Activated CD4-positive, alpha-beta memory T cell treated with anti-CD3 and anti-CD28 coated beads, Interleukin-2, amount 10 ng/mL, durations not matched to agents 7 days and 5 days (primary cell): ENCODE measurements at regions not wholly inside any gene's neighbourhood (a gene's known extent, or its start where the extent isn't known, plus 50 kb on each side); places are given as distances from the start of the nearest gene placed in this dataset.

Experiments used
- CTCF ChIA-PET: fragments of 350-600 bp; sonication (Branson Sonifier 250); formaldehyde crosslinking; loops from one replicate; lab custom pipeline; 2021; ENCODE audit warnings: antibody characterized with exemption, inconsistent platforms; lab: Charles Lee
- POLR2A ChIA-PET: fragments of 350-600 bp; sonication (Branson Sonifier 250); formaldehyde crosslinking; loops from one replicate; lab custom pipeline; 2021; ENCODE audit warnings: antibody characterized with exemption; lab: Charles Lee
- DNase-seq: peaks from one replicate; pipeline ENCODE4 v3.0.0-alpha.2; 2020
- H3K27ac Mint-ChIP-seq: one replicate; pipeline ENCODE4 v1.8.0; 2021; ENCODE audit warnings: mild to moderate bottlenecking, mixed read lengths
- H3K27me3 Mint-ChIP-seq: one replicate; pipeline ENCODE4 v1.8.0; 2021; ENCODE audit warnings: mixed read lengths
- H3K36me3 Mint-ChIP-seq: one replicate; pipeline ENCODE4 v1.8.0; 2021; ENCODE audit warnings: low read depth, mixed read lengths
- H3K4me1 Mint-ChIP-seq: one replicate; pipeline ENCODE4 v1.8.0; 2021; ENCODE audit warnings: mixed read lengths
- H3K4me3 Mint-ChIP-seq: one replicate; pipeline ENCODE4 v1.8.0; 2021; ENCODE audit warnings: mild to moderate bottlenecking, mixed read lengths
- H3K9me3 Mint-ChIP-seq: one replicate; pipeline ENCODE4 v1.8.0; 2021; ENCODE audit warnings: mixed read lengths

DNA sequence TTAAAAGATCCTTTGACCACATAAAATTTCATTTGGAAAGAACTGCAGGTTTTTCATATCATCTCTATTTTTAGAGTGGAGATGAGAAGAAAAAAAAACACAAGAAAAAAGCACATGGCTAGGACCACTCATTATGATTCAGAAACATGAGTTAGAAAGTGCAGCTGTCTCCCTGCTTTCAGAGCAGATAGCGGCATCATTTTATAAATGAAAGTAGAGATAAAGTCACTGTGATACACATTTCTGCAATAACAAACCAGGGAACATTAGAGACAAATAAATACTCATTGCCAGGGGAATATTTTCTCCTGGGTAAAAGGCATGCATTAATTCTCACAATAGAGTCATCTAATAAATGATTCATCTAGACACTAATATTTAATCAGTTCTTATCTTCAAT is 87.5 kb upstream of the PLPPR4 start:
- POLR2A ChIA-PET, result no interaction called here
- Mint-ChIP-seq H3K4me3 (no peak overlapping the region), H3K4me1 (no peaks in the 10 kb centered on the region), H3K27me3 (peaks cover 6% of the 10 kb centered on the region), H3K9me3 (no peaks in the 10 kb centered on the region), H3K27ac (no peak overlapping the region), H3K36me3 (no peaks in the 10 kb centered on the region)
- no peak for DNase-seq
- CTCF ChIA-PET, result no interaction called here

DNA sequence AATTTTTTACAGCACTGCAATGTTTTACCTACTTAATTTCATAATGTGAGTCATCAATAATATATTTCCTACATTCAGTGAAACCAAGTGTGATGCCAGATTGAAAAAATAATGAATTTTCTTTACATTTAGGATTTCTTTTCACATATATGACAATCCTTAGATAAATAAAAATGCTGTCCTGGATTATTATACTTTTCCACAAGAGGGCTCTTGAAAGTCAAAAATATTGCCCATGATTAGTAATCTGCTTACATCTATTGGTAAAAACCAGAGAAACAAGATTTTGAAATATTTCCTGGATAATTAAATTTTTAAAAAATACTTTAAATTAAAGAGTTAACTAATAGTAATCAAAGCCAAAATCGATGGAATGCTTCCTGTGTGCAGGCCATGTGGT is 86.8 kb upstream of the PLPPR4 start:
- no peak overlapping the region for H3K4me3 Mint-ChIP-seq
- no peaks in the 10 kb centered on the region for H3K4me1 Mint-ChIP-seq
- H3K27me3 Mint-ChIP-seq, result peaks cover 3% of the 10 kb centered on the region
- POLR2A ChIA-PET, result no interaction called here
- no peak for DNase-seq
- H3K27ac Mint-ChIP-seq, result no peak overlapping the region
- H3K9me3 Mint-ChIP-seq, result no peaks in the 10 kb centered on the region
- CTCF ChIA-PET, result interaction anchor here (0.8 kb wide), 1 partner anchor 532 kb away, joined by 3 read pairs; no protein-coding TSS in a partner anchor
- no peaks in the 10 kb centered on the region for H3K36me3 Mint-ChIP-seq

DNA sequence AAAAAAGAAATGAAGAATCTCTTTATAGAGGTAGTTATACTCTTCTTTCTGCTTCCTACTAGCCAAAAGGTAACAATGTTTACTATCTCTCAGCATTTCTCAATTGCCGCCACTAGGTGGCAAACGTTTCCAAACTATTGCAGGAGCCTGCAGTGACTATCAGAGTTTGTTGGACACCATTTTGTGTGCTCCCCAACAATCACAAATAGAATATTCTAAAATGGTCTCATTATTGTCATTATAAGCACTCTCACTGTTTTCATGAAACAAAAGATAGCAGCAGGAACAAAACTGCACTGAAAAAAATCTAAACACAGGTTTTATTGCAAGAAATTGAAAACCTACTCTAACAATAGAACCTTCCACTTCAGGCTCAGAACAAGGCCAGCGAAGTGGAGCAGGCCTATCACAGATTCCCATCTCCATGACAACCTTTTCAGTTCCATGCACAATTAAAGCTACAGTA is 83.9 kb upstream of the PLPPR4 start:
- Mint-ChIP-seq H3K27me3 (peaks cover 3% of the 10 kb centered on the region), H3K4me3 (no peak overlapping the region), H3K4me1 (no peaks in the 10 kb centered on the region), H3K9me3 (no peaks in the 10 kb centered on the region), H3K36me3 (no peaks in the 10 kb centered on the region), H3K27ac (no peak overlapping the region)
- peak; percentile 71 for DNase-seq
- ChIA-PET POLR2A (no interaction called here), CTCF (interaction anchor here (1.2 to 3.5 kb wide), 5 partner anchors 146 to 526 kb away, joined by 3 to 18 read pairs (median 7); no protein-coding TSS in a partner anchor)

DNA sequence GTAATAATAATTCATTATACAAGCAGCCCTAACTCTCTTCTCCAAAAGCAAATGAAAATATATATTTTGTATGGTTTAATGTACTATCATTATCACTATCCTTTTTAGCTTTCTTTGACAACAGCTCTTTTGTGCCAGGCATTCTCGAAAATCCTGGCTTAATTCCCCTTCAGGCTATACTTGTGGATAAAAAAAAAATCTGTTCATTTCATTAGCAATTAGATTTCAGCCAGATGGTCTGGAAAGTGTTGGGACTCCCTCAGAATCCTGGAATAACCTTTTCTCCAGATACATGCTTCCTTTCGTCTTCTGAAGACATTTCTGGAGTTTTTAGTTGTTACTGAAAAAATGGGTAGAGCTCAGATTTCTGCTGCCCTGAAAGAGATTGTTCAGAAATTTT is 83.4 kb upstream of the PLPPR4 start:
- CTCF ChIA-PET, result interaction anchor here (1.2 to 3.5 kb wide), 5 partner anchors 145 to 525 kb away, joined by 3 to 18 read pairs (median 7); no protein-coding TSS in a partner anchor
- no peak overlapping the region for H3K4me3 Mint-ChIP-seq
- H3K27me3 Mint-ChIP-seq, result peaks cover 3% of the 10 kb centered on the region
- H3K4me1 Mint-ChIP-seq, result no peaks in the 10 kb centered on the region
- H3K27ac Mint-ChIP-seq, result no peak overlapping the region
- POLR2A ChIA-PET, result no interaction called here
- no peaks in the 10 kb centered on the region for H3K36me3 Mint-ChIP-seq
- no peaks in the 10 kb centered on the region for H3K9me3 Mint-ChIP-seq
- no peak for DNase-seq

DNA sequence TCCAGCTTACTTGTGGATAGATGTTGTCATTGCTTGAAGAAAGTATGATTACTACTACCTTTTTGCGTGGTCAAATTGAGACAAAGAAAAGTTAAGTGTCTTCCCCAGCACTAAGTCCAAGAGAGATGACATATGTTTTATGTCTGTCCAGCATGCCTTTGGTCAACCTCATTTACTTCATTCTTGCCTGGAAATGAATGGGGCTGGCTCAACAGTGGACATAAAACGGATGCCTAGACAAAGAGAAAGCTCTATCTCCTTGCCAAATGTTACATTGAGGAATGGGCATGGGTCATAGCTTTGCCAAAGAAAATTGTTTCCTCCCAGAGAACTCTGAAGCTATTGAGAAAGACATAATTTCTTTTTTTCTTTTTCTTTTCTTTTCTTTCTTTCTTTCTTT is 82.4 kb upstream of the PLPPR4 start:
- peaks cover 3% of the 10 kb centered on the region for H3K27me3 Mint-ChIP-seq
- ChIA-PET POLR2A (no interaction called here), CTCF (interaction anchor here (1.1 to 3.5 kb wide), 3 partner anchors 299 to 524 kb away, joined by 3 to 18 read pairs (median 5); no protein-coding TSS in a partner anchor)

DNA sequence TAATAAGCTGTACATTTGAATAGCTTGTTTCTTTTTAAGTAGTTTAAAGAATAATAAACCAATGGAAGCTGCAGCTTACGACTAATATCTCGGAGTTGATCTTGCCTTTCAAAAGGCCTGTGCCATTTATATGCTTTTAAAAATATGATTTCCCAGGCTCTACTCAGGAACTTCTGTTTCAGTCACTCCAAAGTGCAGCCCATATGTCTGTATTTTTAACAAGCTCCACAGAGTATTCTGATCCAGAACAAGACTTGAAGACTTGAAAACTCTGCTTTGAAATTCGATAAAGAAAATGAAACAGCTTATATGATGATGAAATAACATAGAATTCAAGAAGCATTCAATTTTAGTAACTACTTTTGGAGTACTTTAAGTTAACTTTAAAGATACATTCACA is 79.1 kb upstream of the PLPPR4 start:
- Mint-ChIP-seq H3K9me3 (no peaks in the 10 kb centered on the region), H3K27me3 (peaks cover 4% of the 10 kb centered on the region), H3K4me3 (no peak overlapping the region), H3K27ac (no peak overlapping the region), H3K4me1 (no peaks in the 10 kb centered on the region), H3K36me3 (no peaks in the 10 kb centered on the region)
- ChIA-PET POLR2A (no interaction called here), CTCF (no interaction called here)
- no peak for DNase-seq

More for the DNA sequence above, 82.4 kb upstream of the PLPPR4 start:
- no peak overlapping the region for H3K4me3 Mint-ChIP-seq
- no peak overlapping the region for H3K27ac Mint-ChIP-seq
- DNase-seq, result no peak
- H3K9me3 Mint-ChIP-seq, result no peaks in the 10 kb centered on the region
- H3K36me3 Mint-ChIP-seq, result no peaks in the 10 kb centered on the region
- no peaks in the 10 kb centered on the region for H3K4me1 Mint-ChIP-seq

DNA sequence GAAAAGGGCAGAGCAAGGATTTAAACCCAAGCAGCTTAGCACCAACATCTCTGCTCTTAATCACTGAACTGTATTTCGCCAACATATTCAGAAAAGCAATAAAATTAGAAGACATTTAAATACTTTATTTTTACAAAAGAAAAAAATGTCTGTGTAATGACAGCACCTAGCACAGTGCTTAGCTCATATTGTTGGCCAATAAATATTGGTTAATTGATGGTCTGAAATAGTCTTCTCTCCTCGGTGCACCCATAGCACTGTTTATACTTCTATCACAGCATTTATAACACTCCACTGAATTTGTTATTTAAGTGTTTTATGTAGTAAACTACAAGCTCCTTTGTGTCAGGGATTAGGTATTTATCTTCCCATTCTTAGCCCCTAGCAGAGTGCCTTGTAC is 70.9 kb upstream of the PLPPR4 start:
- DNase-seq, result no peak
- no peak overlapping the region for H3K27ac Mint-ChIP-seq
- peaks cover 7% of the 10 kb centered on the region for H3K27me3 Mint-ChIP-seq
- CTCF ChIA-PET, result no interaction called here
- no peaks in the 10 kb centered on the region for H3K9me3 Mint-ChIP-seq
- POLR2A ChIA-PET, result no interaction called here
- H3K4me3 Mint-ChIP-seq, result no peak overlapping the region
- no peaks in the 10 kb centered on the region for H3K4me1 Mint-ChIP-seq
- no peaks in the 10 kb centered on the region for H3K36me3 Mint-ChIP-seq

DNA sequence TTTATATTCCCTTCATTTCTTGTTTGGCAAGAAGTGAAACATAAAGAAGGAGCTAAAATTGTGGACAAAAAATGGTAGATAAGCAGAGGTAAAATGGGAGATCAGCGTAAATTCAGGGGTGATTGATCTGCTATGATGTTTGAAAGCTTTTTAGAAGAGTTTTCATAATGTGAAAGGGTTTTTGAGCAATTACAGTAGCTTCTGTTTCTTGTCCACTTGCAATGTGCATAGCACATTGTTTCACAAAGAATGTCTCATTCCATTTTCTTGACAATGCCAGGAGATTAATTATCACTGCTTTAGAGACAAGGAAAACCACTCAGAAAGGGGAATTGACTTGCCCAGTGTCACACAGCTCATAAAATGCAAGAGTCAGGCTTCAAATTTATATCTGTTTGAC is 65.9 kb upstream of the PLPPR4 start:
- CTCF ChIA-PET, result no interaction called here
- no peaks in the 10 kb centered on the region for H3K27me3 Mint-ChIP-seq
- POLR2A ChIA-PET, result no interaction called here
- H3K9me3 Mint-ChIP-seq, result no peaks in the 10 kb centered on the region
- no peak for DNase-seq
- no peaks in the 10 kb centered on the region for H3K36me3 Mint-ChIP-seq
- H3K4me3 Mint-ChIP-seq, result no peak overlapping the region
- H3K4me1 Mint-ChIP-seq, result no peaks in the 10 kb centered on the region
- no peak overlapping the region for H3K27ac Mint-ChIP-seq

DNA sequence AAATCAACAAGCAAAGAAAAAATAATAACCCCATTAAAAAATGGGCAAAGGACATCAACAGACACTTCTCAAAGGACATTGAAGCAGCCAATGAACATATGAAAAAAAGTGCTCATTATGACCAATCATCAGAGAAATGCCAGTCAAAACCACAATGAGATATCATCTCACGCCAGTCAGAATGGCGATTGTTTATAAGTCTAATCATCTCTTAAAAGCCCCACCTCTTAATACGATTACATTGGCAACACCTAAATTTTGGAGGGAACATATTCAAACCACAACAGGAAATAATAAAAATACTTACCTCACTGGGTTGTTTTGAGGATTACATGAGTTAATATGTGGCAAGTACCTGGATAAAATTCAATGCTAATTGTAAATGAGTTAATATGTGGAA is 57.1 kb upstream of the PLPPR4 start:
- CTCF ChIA-PET, result no interaction called here
- POLR2A ChIA-PET, result no interaction called here
- Mint-ChIP-seq H3K9me3 (no peaks in the 10 kb centered on the region), H3K36me3 (no peaks in the 10 kb centered on the region), H3K4me3 (no peak overlapping the region), H3K27ac (no peak overlapping the region), H3K27me3 (no peaks in the 10 kb centered on the region), H3K4me1 (no peaks in the 10 kb centered on the region)
- no peak for DNase-seq
